Femur (tissue), 1 donor: ENCODE measurements at regions not wholly inside any gene's neighbourhood (a gene's known extent, or its start where the extent isn't known, plus 50 kb on each side); places are given as distances from the start of the nearest gene placed in this dataset.

Experiments
- DNase-seq: peaks from one replicate; pipeline ENCODE4 v3.0.0-alpha.2; 2017

GRCh38 chr11:69365558-69365957 lies 71.6 kb downstream of the MYEOV start:
- DNase-seq = no peak

GRCh38 chr11:69366591-69366990 lies 72.6 kb downstream of the MYEOV start:
- DNase-seq = no peak

- peak; percentile 8 for DNase-seq
Measured at GRCh38 chr11:69367211-69367964, 73.4 kb downstream of the MYEOV start.

GRCh38 chr11:69368119-69368880 lies 74.3 kb downstream of the MYEOV start:
- DNase-seq = peak; percentile 3

GRCh38 chr11:69369210-69369825 lies 75.4 kb downstream of the MYEOV start:
- no peak for DNase-seq

- no peak for DNase-seq
Measured at GRCh38 chr11:69369945-69370344, 76.0 kb downstream of the MYEOV start.

- no peak for DNase-seq
Measured at GRCh38 chr11:69370984-69371709, 77.2 kb downstream of the MYEOV start.

GRCh38 chr11:69371731-69372588 lies 78.0 kb downstream of the MYEOV start:
- peak; percentile 8 for DNase-seq

- peak; percentile 2 for DNase-seq
Measured at GRCh38 chr11:69372589-69373250, 78.8 kb downstream of the MYEOV start.

GRCh38 chr11:69373251-69373635 lies 79.3 kb downstream of the MYEOV start:
- peak; percentile 3 for DNase-seq

- peak; percentile 41 for DNase-seq
Measured at GRCh38 chr11:69374110-69374945, 80.4 kb downstream of the MYEOV start.

- no peak for DNase-seq
Measured at GRCh38 chr11:69374946-69375310, 81.0 kb downstream of the MYEOV start.

GRCh38 chr11:69375316-69376154 lies 81.6 kb downstream of the MYEOV start:
- DNase-seq = peak; percentile 15

GRCh38 chr11:69376155-69377028 lies 82.4 kb downstream of the MYEOV start:
- DNase-seq = peak; percentile 15

GRCh38 chr11:69377029-69377952 lies 83.3 kb downstream of the MYEOV start:
- peak; percentile 14 for DNase-seq

- DNase-seq = peak; percentile 15
Measured at GRCh38 chr11:69377953-69378302, 84.0 kb downstream of the MYEOV start.

- DNase-seq = peak; percentile 17
Measured at GRCh38 chr11:69378303-69379141, 84.6 kb downstream of the MYEOV start.
